OCI-LY7 (cell line): ENCODE measurements at regions not wholly inside any gene's neighbourhood (a gene's known extent, or its start where the extent isn't known, plus 50 kb on each side); places are given as distances from the start of the nearest gene placed in this dataset.

Experiments
- BruUV-seq: library from RNA; stranded (reverse); fragments of 400-500 nt; replicated peaks from 2 replicates; lab custom pipeline; 2021; lab: Mats Ljungman, UMichigan
- CTCF ChIA-PET: fragments of 300-600 bp; sonication (Branson Sonifier 250); formaldehyde crosslinking; loops from one replicate; lab custom pipeline; 2022; ENCODE audit warnings: antibody characterized with exemption; ENCODE audit not compliant: unreplicated experiment; lab: Charles Lee
- POLR2A ChIA-PET: fragments of 300-600 bp; sonication (Branson Sonifier 250); formaldehyde crosslinking; loops from one replicate; lab custom pipeline; 2022; ENCODE audit warnings: antibody characterized with exemption; lab: Charles Lee
- DNase-seq: peaks from one replicate; pipeline ENCODE4 v3.0.0-alpha.2; 2015; ENCODE audit warnings: low spot score
- H2AFZ ChIP-seq: fragments of 200-600 bp; sonication (generic), shearing (Covaris generic); 2 replicates; pipeline ENCODE4 v1.6.1; 2014; ENCODE audit warnings: mild to moderate bottlenecking, antibody characterized with exemption, low read length, moderate library complexity
- H3K27ac ChIP-seq: fragments of 200-600 bp; sonication (generic); 2 replicates; pipeline ENCODE4 v1.5.1; 2014; ENCODE audit warnings: mixed run types, low read depth, mild to moderate bottlenecking, moderate library complexity, low read length, inconsistent platforms; ENCODE audit not compliant: poor library complexity, severe bottlenecking
- H3K36me3 ChIP-seq: fragments of 200-600 bp; sonication (generic); 2 replicates; pipeline ENCODE4 v1.6.1; 2014; ENCODE audit warnings: mild to moderate bottlenecking, antibody characterized with exemption, low read length, moderate library complexity, mixed read lengths; ENCODE audit not compliant: insufficient read depth
- H3K4me1 ChIP-seq: fragments of 200-600 bp; sonication (generic); 2 replicates; pipeline ENCODE4 v1.5.1; 2014; ENCODE audit warnings: mild to moderate bottlenecking, low read length; ENCODE audit not compliant: insufficient read depth, poor library complexity, severe bottlenecking
- H3K4me2 ChIP-seq: fragments of 200-600 bp; sonication (generic); 2 replicates; pipeline ENCODE4 v1.6.1; 2014; ENCODE audit warnings: mild to moderate bottlenecking, low read length
- H3K4me3 ChIP-seq: fragments of 200-600 bp; sonication (generic); 2 replicates; pipeline ENCODE4 v1.5.1; 2014; ENCODE audit warnings: mild to moderate bottlenecking, low read depth, low read length; ENCODE audit not compliant: poor library complexity, severe bottlenecking
- H3K79me2 ChIP-seq: fragments of 200-600 bp; sonication (generic); 2 replicates; pipeline ENCODE4 v1.6.1; 2016; ENCODE audit warnings: low read depth, mild to moderate bottlenecking, low read length, moderate library complexity, mixed read lengths; ENCODE audit not compliant: insufficient read depth
- H3K9me2 ChIP-seq: fragments of 200-600 bp; sonication (generic); 2 replicates; pipeline ENCODE4 v1.6.1; 2016; ENCODE audit warnings: mild to moderate bottlenecking, low read length, mixed read lengths; ENCODE audit not compliant: insufficient read depth
- H3K9me3 ChIP-seq: fragments of 200-600 bp; sonication (generic); 2 replicates; pipeline ENCODE4 v1.6.1; 2014; ENCODE audit warnings: mild to moderate bottlenecking, mixed run types, low read length, mixed read lengths
- H4K20me1 ChIP-seq: fragments of 200-600 bp; sonication (generic); 2 replicates; pipeline ENCODE4 v1.6.1; 2014; ENCODE audit warnings: mild to moderate bottlenecking, antibody characterized with exemption, low read length, moderate library complexity, mixed read lengths; ENCODE audit not compliant: insufficient read depth
- EZH2phosphoT487 ChIP-seq: fragments of 200-600 bp; sonication (generic); IDR thresholded peaks from 2 replicates; pipeline ENCODE4 v1.6.1; 2018; ENCODE audit warnings: low read depth, borderline replicate concordance, mild to moderate bottlenecking, mixed run types, antibody characterized with exemption, low read length, moderate library complexity, mixed read lengths
- intact Hi-C: fragments of 100-400 bp; cut with micrococcal nuclease; formaldehyde crosslinking; loops from one replicate; pipeline ENCODE4 v1.10.0; 2022; ENCODE audit not compliant: unreplicated experiment
- TF ChIP-seq, protein P1 (sequence below): fragments of 200-600 bp; sonication (generic); conservative IDR thresholded peaks from 2 replicates; pipeline ENCODE4 v1.5.1; 2014; ENCODE audit warnings: mild to moderate bottlenecking, antibody characterized with exemption, low read length, moderate library complexity, mixed read lengths

- intact Hi-C loops: no loop called here
- POLR2A ChIA-PET: no interaction called here
Observed at GRCh38 chr7:110007320-110008063, 1083.4 kb upstream of the LRRN3 start.

DNA sequence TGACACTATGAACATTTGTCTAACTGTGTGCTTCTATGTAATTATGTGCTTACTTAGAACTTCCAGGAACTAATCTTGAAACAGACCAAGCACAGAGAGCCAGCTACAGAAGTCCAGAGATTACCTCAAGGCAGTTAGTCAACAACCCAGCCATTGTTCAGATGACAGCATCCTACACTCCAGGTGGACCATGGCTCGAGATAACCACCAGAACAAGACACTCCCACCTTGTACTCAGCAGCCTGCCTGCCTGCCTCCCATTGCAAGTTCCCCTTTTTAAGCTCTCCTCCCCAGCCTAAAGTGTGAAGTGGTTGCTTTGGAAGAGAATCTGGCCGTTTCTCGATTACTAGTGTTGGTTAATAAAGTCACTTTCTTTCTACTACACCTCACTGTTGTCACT is 1080.6 kb upstream of the LRRN3 start:
- POLR2A ChIA-PET: interaction anchor here (0.5 kb wide), 1 partner anchor 205 kb away, joined by 3 read pairs; no protein-coding TSS in a partner anchor
- CTCF ChIA-PET: no interaction called here
- Histone ChIP-seq H3K27ac (no peak overlapping the region), H3K4me2 (no peak overlapping the region), H2AFZ (no peak overlapping the region), H3K9me3 (no peaks in the 10 kb centered on the region), H3K36me3 (no peaks in the 10 kb centered on the region), H3K9me2 (no peaks in the 10 kb centered on the region), H3K4me3 (no peak overlapping the region), H4K20me1 (no peaks in the 10 kb centered on the region), H3K79me2 (no peaks in the 10 kb centered on the region), H3K4me1 (no peaks in the 10 kb centered on the region)
- no peak for TF ChIP-seq EZH2phosphoT487
- TF ChIP-seq, protein P1, sequence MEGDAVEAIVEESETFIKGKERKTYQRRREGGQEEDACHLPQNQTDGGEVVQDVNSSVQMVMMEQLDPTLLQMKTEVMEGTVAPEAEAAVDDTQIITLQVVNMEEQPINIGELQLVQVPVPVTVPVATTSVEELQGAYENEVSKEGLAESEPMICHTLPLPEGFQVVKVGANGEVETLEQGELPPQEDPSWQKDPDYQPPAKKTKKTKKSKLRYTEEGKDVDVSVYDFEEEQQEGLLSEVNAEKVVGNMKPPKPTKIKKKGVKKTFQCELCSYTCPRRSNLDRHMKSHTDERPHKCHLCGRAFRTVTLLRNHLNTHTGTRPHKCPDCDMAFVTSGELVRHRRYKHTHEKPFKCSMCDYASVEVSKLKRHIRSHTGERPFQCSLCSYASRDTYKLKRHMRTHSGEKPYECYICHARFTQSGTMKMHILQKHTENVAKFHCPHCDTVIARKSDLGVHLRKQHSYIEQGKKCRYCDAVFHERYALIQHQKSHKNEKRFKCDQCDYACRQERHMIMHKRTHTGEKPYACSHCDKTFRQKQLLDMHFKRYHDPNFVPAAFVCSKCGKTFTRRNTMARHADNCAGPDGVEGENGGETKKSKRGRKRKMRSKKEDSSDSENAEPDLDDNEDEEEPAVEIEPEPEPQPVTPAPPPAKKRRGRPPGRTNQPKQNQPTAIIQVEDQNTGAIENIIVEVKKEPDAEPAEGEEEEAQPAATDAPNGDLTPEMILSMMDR: no peak
- BruUV-seq: no TSS peak
- DNase-seq: no peak
- intact Hi-C loops: no loop called here

More at GRCh38 chr7:110007320-110008063, 1083.4 kb upstream of the LRRN3 start:
- no peak for DNase-seq
- Histone ChIP-seq H3K4me3 (no peak overlapping the region), H3K27ac (no peak overlapping the region), H3K9me2 (no peaks in the 10 kb centered on the region), H3K36me3 (no peaks in the 10 kb centered on the region), H4K20me1 (no peaks in the 10 kb centered on the region), H3K4me2 (no peak overlapping the region), H3K79me2 (no peaks in the 10 kb centered on the region), H3K9me3 (no peaks in the 10 kb centered on the region), H3K4me1 (no peaks in the 10 kb centered on the region), H2AFZ (no peak overlapping the region)
- CTCF ChIA-PET: no interaction called here
- TF ChIP-seq, protein P1: no peak
- no peak for TF ChIP-seq EZH2phosphoT487
- BruUV-seq: no TSS peak

DNA sequence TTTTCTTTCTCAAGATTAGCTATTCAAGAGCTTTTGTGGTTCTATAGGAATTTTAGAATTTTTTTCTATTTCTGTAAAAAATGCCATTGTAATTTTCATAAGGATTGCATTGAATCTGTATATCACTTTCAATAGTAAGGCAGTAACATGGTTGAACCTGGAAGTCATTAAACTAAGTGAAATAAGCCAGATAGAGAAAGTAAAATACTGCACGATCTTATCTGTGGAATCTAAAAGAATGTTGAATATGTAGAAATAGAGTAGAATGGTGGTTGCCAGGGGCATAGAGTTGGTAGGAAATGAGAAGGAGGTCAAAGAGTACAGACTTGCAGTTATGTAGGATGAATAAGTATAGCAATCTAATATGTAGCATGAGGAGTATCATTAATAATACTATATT is 1073.5 kb upstream of the LRRN3 start:
- ChIA-PET CTCF (no interaction called here), POLR2A (no interaction called here)
- no peak overlapping the region for H3K4me3 ChIP-seq
- no peaks in the 10 kb centered on the region for H3K79me2 ChIP-seq
- no TSS peak for BruUV-seq
- no peak overlapping the region for H3K27ac ChIP-seq
- H3K4me1 ChIP-seq: no peaks in the 10 kb centered on the region
- DNase-seq: no peak
- no peaks in the 10 kb centered on the region for H3K9me2 ChIP-seq
- H3K4me2 ChIP-seq: no peak overlapping the region
- H3K9me3 ChIP-seq: no peaks in the 10 kb centered on the region
- no peaks in the 10 kb centered on the region for H4K20me1 ChIP-seq
- no peaks in the 10 kb centered on the region for H3K36me3 ChIP-seq
- no peak for TF ChIP-seq EZH2phosphoT487
- TF ChIP-seq, protein P1: no peak
- no peak overlapping the region for H2AFZ ChIP-seq
- intact Hi-C loops: no loop called here
